ENCODE measurements at regions not wholly inside any gene's neighbourhood (a gene's known extent, or its start where the extent isn't known, plus 50 kb on each side); places are given as distances from the start of the nearest gene placed in this dataset.

GRCh38 chr6:40177598-40177997 lies 243.3 kb upstream of the MOCS1 start:
- no peak for TF ChIP-seq CTCF (IDR thresholded peaks at IDR 0.05; ENCODE audit: low read length)
- no peak for TF ChIP-seq EZH2 (IDR thresholded peaks at IDR 0.05; ENCODE audit: borderline replicate concordance, low read length)

Measured in OCI-LY1 (cell line).